ENCODE measurements at regions not wholly inside any gene's neighbourhood (a gene's known extent, or its start where the extent isn't known, plus 50 kb on each side); places are given as distances from the start of the nearest gene placed in this dataset.

- TF ChIP-seq POLR2A (IDR thresholded peaks at IDR 0.05) (no peak), CTCF (IDR thresholded peaks at IDR 0.05) (no peak)
Observed at GRCh38 chr7:121500360-121501058, 104.4 kb upstream of the FAM3C start.
